Central memory CD8-positive, alpha-beta T cell (primary cell): ENCODE measurements at regions not wholly inside any gene's neighbourhood (a gene's known extent, or its start where the extent isn't known, plus 50 kb on each side); places are given as distances from the start of the nearest gene placed in this dataset.
"Not testable (repeated sequence)": the region's sequence is repeated elsewhere in the genome, so short reads cannot be mapped to it uniquely, and the experiment has no call there.

Experiments
- ATAC-seq: fragments of 150-1000 bp; cut with Tn5 transposase; replicated peaks from 2 replicates; pipeline ENCODE4 v1.10.0; 2022; ENCODE audit warnings: mild to moderate bottlenecking, moderate FRiP score, moderate number of reproducible peaks; ENCODE audit not compliant: poor library complexity, severe bottlenecking; ENCODE audit errors: extremely low read depth
- DNase-seq, 2 donors: peaks; one replicate each; pipeline ENCODE4 v3.0.0; 2021; ENCODE audit warnings: low spot score in 2 of 2
- H3K27ac Mint-ChIP-seq: one replicate; pipeline ENCODE4 v1.8.0; 2022; ENCODE audit warnings: low read depth, mild to moderate bottlenecking, moderate library complexity, mixed read lengths
- H3K27me3 Mint-ChIP-seq: one replicate; pipeline ENCODE4 v1.8.0; 2022; ENCODE audit warnings: mixed read lengths
- H3K36me3 Mint-ChIP-seq: one replicate; pipeline ENCODE4 v1.8.0; 2022; ENCODE audit warnings: mild to moderate bottlenecking, moderate library complexity, mixed read lengths; ENCODE audit not compliant: insufficient read depth
- H3K4me1 Mint-ChIP-seq: one replicate; pipeline ENCODE4 v1.8.0; 2022; ENCODE audit warnings: mixed read lengths
- H3K4me3 Mint-ChIP-seq: one replicate; pipeline ENCODE4 v1.8.0; 2022; ENCODE audit warnings: mild to moderate bottlenecking, moderate library complexity, mixed read lengths
- H3K9me3 Mint-ChIP-seq: one replicate; pipeline ENCODE4 v1.8.0; 2022; ENCODE audit warnings: mixed read lengths

- H3K27me3 Mint-ChIP-seq = no peaks in the 10 kb centered on the region
- H3K4me1 Mint-ChIP-seq = no peaks in the 10 kb centered on the region
- no peaks in the 10 kb centered on the region for H3K9me3 Mint-ChIP-seq
- no peaks in the 10 kb centered on the region for H3K36me3 Mint-ChIP-seq
- ATAC-seq (no peak), DNase-seq (no peak)
- H3K4me3 Mint-ChIP-seq = no peak overlapping the region
- no peak overlapping the region for H3K27ac Mint-ChIP-seq
Measured at GRCh38 chrX:43380704-43381103, 275.4 kb upstream of the MAOA start.

- H3K36me3 Mint-ChIP-seq = no peaks in the 10 kb centered on the region
- H3K9me3 Mint-ChIP-seq = no peaks in the 10 kb centered on the region
- DNase-seq (no peak), ATAC-seq (no peak)
- no peak overlapping the region for H3K4me3 Mint-ChIP-seq
- H3K4me1 Mint-ChIP-seq = no peaks in the 10 kb centered on the region
- H3K27ac Mint-ChIP-seq = no peak overlapping the region
- H3K27me3 Mint-ChIP-seq = peaks cover 4% of the 10 kb centered on the region
Measured at GRCh38 chrX:43386875-43387274, 269.2 kb upstream of the MAOA start.

GRCh38 chrX:43405191-43405590, 250.9 kb upstream of the MAOA start:
- DNase-seq = no peak
- Mint-ChIP-seq H3K9me3 (no peaks in the 10 kb centered on the region), H3K27me3 (no peaks in the 10 kb centered on the region), H3K36me3 (no peaks in the 10 kb centered on the region), H3K4me3 (no peak overlapping the region), H3K27ac (no peak overlapping the region), H3K4me1 (no peaks in the 10 kb centered on the region)
- no peak for ATAC-seq

GRCh38 chrX:43423876-43424275, 232.2 kb upstream of the MAOA start:
- no peak overlapping the region for H3K27ac Mint-ChIP-seq
- no peaks in the 10 kb centered on the region for H3K36me3 Mint-ChIP-seq
- no peak overlapping the region for H3K4me3 Mint-ChIP-seq
- H3K27me3 Mint-ChIP-seq = peaks cover 11% of the 10 kb centered on the region
- ATAC-seq = no peak
- DNase-seq = no peak
- H3K9me3 Mint-ChIP-seq = no peaks in the 10 kb centered on the region
- H3K4me1 Mint-ChIP-seq = no peaks in the 10 kb centered on the region

GRCh38 chrX:43436517-43436916, 219.6 kb upstream of the MAOA start:
- Mint-ChIP-seq H3K4me3 (no peak overlapping the region), H3K27ac (no peak overlapping the region), H3K4me1 (no peaks in the 10 kb centered on the region), H3K9me3 (no peaks in the 10 kb centered on the region), H3K36me3 (no peaks in the 10 kb centered on the region), H3K27me3 (peaks cover 22% of the 10 kb centered on the region)
- ATAC-seq (no peak), DNase-seq (no peak)

GRCh38 chrX:43446752-43447151, 209.3 kb upstream of the MAOA start:
- Mint-ChIP-seq H3K27me3 (peaks cover 5% of the 10 kb centered on the region), H3K4me1 (no peaks in the 10 kb centered on the region), H3K9me3 (peaks cover 9% of the 10 kb centered on the region), H3K27ac (no peak overlapping the region), H3K36me3 (no peaks in the 10 kb centered on the region), H3K4me3 (no peak overlapping the region)
- ATAC-seq (no peak), DNase-seq (no peak)

- Mint-ChIP-seq H3K4me1 (no peaks in the 10 kb centered on the region), H3K27ac (no peak overlapping the region), H3K4me3 (no peak overlapping the region), H3K9me3 (peaks cover 9% of the 10 kb centered on the region), H3K36me3 (no peaks in the 10 kb centered on the region), H3K27me3 (no peaks in the 10 kb centered on the region)
- DNase-seq (no peak), ATAC-seq (no peak)
Measured at GRCh38 chrX:43448688-43449087, 207.4 kb upstream of the MAOA start.

- peaks cover 9% of the 10 kb centered on the region for H3K9me3 Mint-ChIP-seq
- no peaks in the 10 kb centered on the region for H3K36me3 Mint-ChIP-seq
- no peak overlapping the region for H3K4me3 Mint-ChIP-seq
- no peaks in the 10 kb centered on the region for H3K4me1 Mint-ChIP-seq
- ATAC-seq (no peak), DNase-seq (no peak)
- H3K27ac Mint-ChIP-seq = no peak overlapping the region
- H3K27me3 Mint-ChIP-seq = peaks cover 1% of the 10 kb centered on the region
Measured at GRCh38 chrX:43450355-43450754, 205.7 kb upstream of the MAOA start.

GRCh38 chrX:43451976-43452686, 204.0 kb upstream of the MAOA start:
- not testable (repeated sequence) for DNase-seq, H3K4me3 Mint-ChIP-seq, H3K4me1 Mint-ChIP-seq, ATAC-seq, H3K9me3 Mint-ChIP-seq, H3K27ac Mint-ChIP-seq, H3K36me3 Mint-ChIP-seq
- H3K27me3 Mint-ChIP-seq = peaks cover 13% of the 10 kb centered on the region

- DNase-seq = no peak
- no peaks in the 10 kb centered on the region for H3K9me3 Mint-ChIP-seq
- H3K27me3 Mint-ChIP-seq = peaks cover 13% of the 10 kb centered on the region
- no peak overlapping the region for H3K27ac Mint-ChIP-seq
- no peak for ATAC-seq
- no peaks in the 10 kb centered on the region for H3K36me3 Mint-ChIP-seq
- no peaks in the 10 kb centered on the region for H3K4me1 Mint-ChIP-seq
- no peak overlapping the region for H3K4me3 Mint-ChIP-seq
Measured at GRCh38 chrX:43456063-43456462, 200.0 kb upstream of the MAOA start.

- Mint-ChIP-seq H3K36me3 (no peaks in the 10 kb centered on the region), H3K27me3 (peaks cover 13% of the 10 kb centered on the region), H3K4me3 (no peak overlapping the region), H3K9me3 (no peaks in the 10 kb centered on the region), H3K27ac (no peak overlapping the region), H3K4me1 (no peaks in the 10 kb centered on the region)
- ATAC-seq (no peak), DNase-seq (no peak)
Measured at GRCh38 chrX:43456906-43457305, 199.2 kb upstream of the MAOA start.

GRCh38 chrX:43467608-43468234, 188.4 kb upstream of the MAOA start:
- ATAC-seq (no peak), DNase-seq (no peak)
- Mint-ChIP-seq H3K27ac (no peak overlapping the region), H3K4me1 (peaks cover 6% of the 10 kb centered on the region), H3K27me3 (no peaks in the 10 kb centered on the region), H3K9me3 (no peaks in the 10 kb centered on the region), H3K4me3 (no peak overlapping the region), H3K36me3 (no peaks in the 10 kb centered on the region)

GRCh38 chrX:43469391-43470054, 186.6 kb upstream of the MAOA start:
- H3K4me1 Mint-ChIP-seq = peaks cover 6% of the 10 kb centered on the region

More at GRCh38 chrX:43469391-43470054, 186.6 kb upstream of the MAOA start:
- ATAC-seq (no peak), DNase-seq (no peak)
- Mint-ChIP-seq H3K9me3 (no peaks in the 10 kb centered on the region), H3K27ac (no peak overlapping the region), H3K4me3 (no peak overlapping the region), H3K27me3 (no peaks in the 10 kb centered on the region), H3K36me3 (no peaks in the 10 kb centered on the region)
